GM23248 (cell line): ENCODE measurements at regions not wholly inside any gene's neighbourhood (a gene's known extent, or its start where the extent isn't known, plus 50 kb on each side); places are given as distances from the start of the nearest gene placed in this dataset.

Experiments
- DNase-seq: peaks from one replicate; pipeline ENCODE4 v3.0.0-alpha.2; 2015
- H2AFZ ChIP-seq: fragments of 200-600 bp; sonication (generic); 2 replicates; pipeline ENCODE4 v1.6.1; 2016; ENCODE audit warnings: antibody characterized with exemption
- H3F3A ChIP-seq: fragments of 200-600 bp; sonication (generic); 2 replicates; pipeline ENCODE4 v1.6.1; 2016; ENCODE audit warnings: mild to moderate bottlenecking, antibody characterized with exemption, mixed run types; ENCODE audit not compliant: insufficient read depth
- H3K27ac ChIP-seq: fragments of 200-600 bp; sonication (generic); 2 replicates; pipeline ENCODE4 v1.5.1; 2016; ENCODE audit warnings: mild to moderate bottlenecking
- H3K27me3 ChIP-seq: fragments of 200-600 bp; sonication (generic); replicated peaks from 2 replicates; pipeline ENCODE4 v1.6.1; 2016; ENCODE audit warnings: mild to moderate bottlenecking; ENCODE audit not compliant: insufficient read depth
- H3K36me3 ChIP-seq: fragments of 200-600 bp; sonication (generic); 2 replicates; pipeline ENCODE4 v1.6.1; 2016; ENCODE audit warnings: low read depth, mild to moderate bottlenecking
- H3K4me1 ChIP-seq: fragments of 200-600 bp; sonication (generic); 2 replicates; pipeline ENCODE4 v1.6.1; 2016; ENCODE audit warnings: mild to moderate bottlenecking; ENCODE audit not compliant: insufficient read depth
- H3K4me2 ChIP-seq: fragments of 200-600 bp; sonication (generic); one replicate; pipeline ENCODE4 v1.6.1; 2016; ENCODE audit warnings: mild to moderate bottlenecking; ENCODE audit not compliant: unreplicated experiment
- H3K4me3 ChIP-seq: fragments of 200-600 bp; sonication (generic); 2 replicates; pipeline ENCODE4 v1.5.1; 2016; ENCODE audit warnings: mild to moderate bottlenecking
- H3K79me2 ChIP-seq: fragments of 200-600 bp; sonication (generic); 2 replicates; pipeline ENCODE4 v1.6.1; 2016; ENCODE audit warnings: mild to moderate bottlenecking; ENCODE audit not compliant: insufficient read depth
- H3K9ac ChIP-seq: fragments of 200-600 bp; sonication (generic); 2 replicates; pipeline ENCODE4 v1.6.1; 2016; ENCODE audit warnings: mild to moderate bottlenecking
- H3K9me2 ChIP-seq: fragments of 200-600 bp; sonication (generic); 2 replicates; pipeline ENCODE4 v1.6.1; 2016; ENCODE audit warnings: mixed run types, mild to moderate bottlenecking, moderate library complexity; ENCODE audit not compliant: insufficient read depth
- H3K9me3 ChIP-seq: fragments of 200-600 bp; sonication (generic); one replicate; pipeline ENCODE4 v1.6.1; 2017; ENCODE audit warnings: low read depth
- H4K20me1 ChIP-seq: fragments of 200-600 bp; sonication (generic); 2 replicates; pipeline ENCODE4 v1.6.0; 2016; ENCODE audit not compliant: insufficient read depth
- EZH2 ChIP-seq: fragments of 200-600 bp; sonication (generic); IDR thresholded peaks from 2 replicates; pipeline ENCODE4 v1.6.1; 2018; ENCODE audit warnings: antibody characterized with exemption, mild to moderate bottlenecking; ENCODE audit not compliant: insufficient read depth, poor library complexity, severe bottlenecking
- EZH2phosphoT487 ChIP-seq: fragments of 200-600 bp; sonication (generic); IDR thresholded peaks from 2 replicates; pipeline ENCODE4 v1.6.1; 2018; ENCODE audit warnings: antibody characterized with exemption, moderate library complexity, mild to moderate bottlenecking, low read depth; ENCODE audit not compliant: insufficient read depth
- WGBS, 2 experiments: methylation state at CpG; one replicate each; pipeline ENCODE4 v1.1.6; 2015 to 2017; ENCODE audit warnings: low lambda C conversion rate in 2 of 2, low coverage in 1 of 2; ENCODE audit errors: missing lambda C conversion rate in 2 of 2; 5-methylcytosine and 5-hydroxymethylcytosine counted together
- in situ Hi-C: fragments of 300-500 bp; cut with MboI; formaldehyde crosslinking; loops from 2 replicates; pipeline ENCODE4 v1.15.0; 2020

- Histone ChIP-seq H3F3A (no peaks in the 10 kb centered on the region), H3K9ac (no peak overlapping the region), H3K4me1 (no peaks in the 10 kb centered on the region), H3K4me2 (no peak overlapping the region), H3K36me3 (no peaks in the 10 kb centered on the region), H3K27ac (no peak overlapping the region), H3K9me3 (no peaks in the 10 kb centered on the region), H2AFZ (peak overlapping the region; percentile 75), H4K20me1 (no peaks in the 10 kb centered on the region), H3K79me2 (no peaks in the 10 kb centered on the region), H3K4me3 (no peak overlapping the region), H3K9me2 (no peaks in the 10 kb centered on the region), H3K27me3 (no peaks in the 10 kb centered on the region)
- WGBS, 2 experiments: 63 to 64% methylated on average over 4 of the region's 4 CpGs
- peak; percentile 20 for DNase-seq
- TF ChIP-seq EZH2 (no peak), EZH2phosphoT487 (no peak)
- in situ Hi-C loops: no loop called here
Observed at GRCh38 chr6:147117580-147117979, 86.6 kb upstream of the STXBP5 start.

GRCh38 chr6:147119310-147119709 lies 84.9 kb upstream of the STXBP5 start:
- no peaks in the 10 kb centered on the region for H3F3A ChIP-seq
- no peak overlapping the region for H3K4me2 ChIP-seq
- H3K4me1 ChIP-seq: no peaks in the 10 kb centered on the region
- no peaks in the 10 kb centered on the region for H4K20me1 ChIP-seq
- H3K27me3 ChIP-seq: no peaks in the 10 kb centered on the region
- H3K36me3 ChIP-seq: no peaks in the 10 kb centered on the region
- no peaks in the 10 kb centered on the region for H3K9me3 ChIP-seq
- H3K27ac ChIP-seq: no peak overlapping the region
- no peak for TF ChIP-seq EZH2
- no peak for TF ChIP-seq EZH2phosphoT487
- 77 to 87% methylated on average over 4 of the region's 4 CpGs for WGBS, 2 experiments
- no peak overlapping the region for H3K4me3 ChIP-seq
- in situ Hi-C loops: no loop called here
- no peaks in the 10 kb centered on the region for H3K79me2 ChIP-seq
- H3K9ac ChIP-seq: no peak overlapping the region
- no peak for DNase-seq
- no peak overlapping the region for H2AFZ ChIP-seq
- no peaks in the 10 kb centered on the region for H3K9me2 ChIP-seq

- in situ Hi-C loops: no loop called here
- TF ChIP-seq EZH2phosphoT487 (no peak), EZH2 (no peak)
- Histone ChIP-seq H2AFZ (no peak overlapping the region), H3K79me2 (no peaks in the 10 kb centered on the region), H3K9ac (no peak overlapping the region), H3K9me3 (no peaks in the 10 kb centered on the region), H3K27me3 (no peaks in the 10 kb centered on the region), H3K4me3 (no peak overlapping the region), H3F3A (no peaks in the 10 kb centered on the region), H3K4me1 (peaks cover 6% of the 10 kb centered on the region; the same call in 1 of the 2 replicates), H3K36me3 (no peaks in the 10 kb centered on the region), H3K9me2 (no peaks in the 10 kb centered on the region), H3K27ac (no peak overlapping the region), H3K4me2 (no peak overlapping the region), H4K20me1 (no peaks in the 10 kb centered on the region)
- DNase-seq: no peak
- 94 to 95% methylated on average over 1 of the region's 1 CpG for WGBS, 2 experiments
Observed at GRCh38 chr6:147122823-147123222, 81.4 kb upstream of the STXBP5 start.

- Histone ChIP-seq H3K9ac (no peak overlapping the region), H3F3A (no peaks in the 10 kb centered on the region), H3K4me2 (no peak overlapping the region), H3K79me2 (no peaks in the 10 kb centered on the region), H4K20me1 (no peaks in the 10 kb centered on the region), H3K27me3 (no peaks in the 10 kb centered on the region), H3K36me3 (no peaks in the 10 kb centered on the region), H3K4me1 (peaks cover 11% of the 10 kb centered on the region), H3K27ac (no peak overlapping the region), H2AFZ (no peak overlapping the region), H3K9me3 (no peaks in the 10 kb centered on the region), H3K9me2 (no peaks in the 10 kb centered on the region), H3K4me3 (no peak overlapping the region)
- in situ Hi-C loops: no loop called here
- TF ChIP-seq EZH2phosphoT487 (no peak), EZH2 (no peak)
- no peak for DNase-seq
- WGBS, 2 experiments: 85 to 86% methylated on average over 6 of the region's 6 CpGs
Observed at GRCh38 chr6:147126618-147127022, 77.6 kb upstream of the STXBP5 start.

- Histone ChIP-seq H4K20me1 (no peaks in the 10 kb centered on the region), H3K4me1 (peaks cover 14% of the 10 kb centered on the region), H3K27ac (no peak overlapping the region), H3K9ac (no peak overlapping the region), H3K4me2 (no peak overlapping the region), H3K27me3 (no peaks in the 10 kb centered on the region), H3K9me3 (no peaks in the 10 kb centered on the region), H3K4me3 (no peak overlapping the region), H2AFZ (no peak overlapping the region), H3K36me3 (no peaks in the 10 kb centered on the region), H3F3A (peaks cover 2% of the 10 kb centered on the region; the same call in 1 of the 2 replicates), H3K79me2 (no peaks in the 10 kb centered on the region), H3K9me2 (no peaks in the 10 kb centered on the region)
- no peak for TF ChIP-seq EZH2phosphoT487
- no peak for TF ChIP-seq EZH2
- 23 to 32% methylated on average over 2 of the region's 2 CpGs for WGBS, 2 experiments
- DNase-seq: peak; percentile 64
- in situ Hi-C loops: no loop called here
Observed at GRCh38 chr6:147127587-147127986, 76.6 kb upstream of the STXBP5 start.
